Endothelial cell of umbilical vein (primary cell): ENCODE measurements at regions not wholly inside any gene's neighbourhood (a gene's known extent, or its start where the extent isn't known, plus 50 kb on each side); places are given as distances from the start of the nearest gene placed in this dataset.

Experiments
- CTCF ChIP-seq, 2 donors: IDR thresholded peaks; 1 replicate in 1 of 2; 2 replicates in 1 of 2; pipeline ENCODE4 v1.5.1; 2011; ENCODE audit warnings: low read length in 2 of 2, mild to moderate bottlenecking in 2 of 2, moderate library complexity in 2 of 2, control low read depth in 1 of 2, inconsistent platforms in 1 of 2, low read depth in 1 of 2; ENCODE audit not compliant: insufficient read depth in 1 of 2; ENCODE audit errors: extremely low read depth in 1 of 2
- FOS ChIP-seq: IDR thresholded peaks from 2 replicates; pipeline ENCODE4 v1.6.1; 2011; ENCODE audit warnings: mild to moderate bottlenecking, low read length, moderate library complexity, borderline replicate concordance; ENCODE audit not compliant: insufficient read depth
- MAX ChIP-seq: IDR thresholded peaks from 2 replicates; pipeline ENCODE4 v1.6.1; 2011; ENCODE audit not compliant: insufficient read depth, insufficient read length
- POLR2A ChIP-seq: IDR thresholded peaks from 2 replicates; pipeline ENCODE4 v1.6.1; 2012; ENCODE audit warnings: low read depth, mild to moderate bottlenecking, control low read depth, low read length
- POLR2AphosphoS5 ChIP-seq: IDR thresholded peaks from 2 replicates; pipeline ENCODE4 v1.6.1; 2012; ENCODE audit warnings: low read depth, mild to moderate bottlenecking, control low read depth, low read length, moderate library complexity; ENCODE audit not compliant: insufficient read depth

GRCh38 chr4:11831739-11832138 lies 403.0 kb upstream of the HS3ST1 start:
- no peak for TF ChIP-seq POLR2AphosphoS5
- TF ChIP-seq CTCF (IDR thresholded peaks at IDR 0.05; ENCODE audit: extremely low read depth in 1 of 2, insufficient read depth in 1 of 2, low read depth in 1 of 2, low read length in 2 of 2): no peak
- no peak for TF ChIP-seq MAX
- no peak for TF ChIP-seq FOS
- TF ChIP-seq POLR2A: no peak
